DOHH2 (cell line): ENCODE measurements at regions not wholly inside any gene's neighbourhood (a gene's known extent, or its start where the extent isn't known, plus 50 kb on each side); places are given as distances from the start of the nearest gene placed in this dataset.

Source experiments
- EZH2phosphoT487 ChIP-seq: fragments of 200-600 bp; sonication (generic); IDR thresholded peaks from 2 replicates; pipeline ENCODE4 v1.6.1; 2017; ENCODE audit warnings: borderline replicate concordance, mild to moderate bottlenecking, antibody characterized with exemption, low read length, moderate library complexity, mixed read lengths
- TF ChIP-seq, protein P1 (sequence below): fragments of 200-600 bp; sonication (generic); IDR thresholded peaks from one replicate; pipeline ENCODE4 v1.5.1; 2014; ENCODE audit warnings: antibody characterized with exemption, mild to moderate bottlenecking, low read depth, low read length; ENCODE audit not compliant: poor library complexity, severe bottlenecking

- TF ChIP-seq, protein P1, sequence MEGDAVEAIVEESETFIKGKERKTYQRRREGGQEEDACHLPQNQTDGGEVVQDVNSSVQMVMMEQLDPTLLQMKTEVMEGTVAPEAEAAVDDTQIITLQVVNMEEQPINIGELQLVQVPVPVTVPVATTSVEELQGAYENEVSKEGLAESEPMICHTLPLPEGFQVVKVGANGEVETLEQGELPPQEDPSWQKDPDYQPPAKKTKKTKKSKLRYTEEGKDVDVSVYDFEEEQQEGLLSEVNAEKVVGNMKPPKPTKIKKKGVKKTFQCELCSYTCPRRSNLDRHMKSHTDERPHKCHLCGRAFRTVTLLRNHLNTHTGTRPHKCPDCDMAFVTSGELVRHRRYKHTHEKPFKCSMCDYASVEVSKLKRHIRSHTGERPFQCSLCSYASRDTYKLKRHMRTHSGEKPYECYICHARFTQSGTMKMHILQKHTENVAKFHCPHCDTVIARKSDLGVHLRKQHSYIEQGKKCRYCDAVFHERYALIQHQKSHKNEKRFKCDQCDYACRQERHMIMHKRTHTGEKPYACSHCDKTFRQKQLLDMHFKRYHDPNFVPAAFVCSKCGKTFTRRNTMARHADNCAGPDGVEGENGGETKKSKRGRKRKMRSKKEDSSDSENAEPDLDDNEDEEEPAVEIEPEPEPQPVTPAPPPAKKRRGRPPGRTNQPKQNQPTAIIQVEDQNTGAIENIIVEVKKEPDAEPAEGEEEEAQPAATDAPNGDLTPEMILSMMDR, result no peak
- TF ChIP-seq EZH2phosphoT487, result no peak
These were observed 516.5 kb downstream of the KIF4B start for GRCh38 chr5:155530046-155530445.
